A673 (cell line): ENCODE measurements at regions not wholly inside any gene's neighbourhood (a gene's known extent, or its start where the extent isn't known, plus 50 kb on each side); places are given as distances from the start of the nearest gene placed in this dataset.

ENCODE experiments used
- BruUV-seq: library from RNA; stranded (reverse); fragments of 400-500 nt; replicated peaks from 2 replicates; lab custom pipeline; 2021; lab: Mats Ljungman, UMichigan
- CTCF ChIA-PET: fragments of 300-600 bp; sonication (Branson Sonifier 250); formaldehyde crosslinking; loops from one replicate; lab custom pipeline; 2022; ENCODE audit warnings: antibody characterized with exemption; lab: Charles Lee
- POLR2A ChIA-PET: fragments of 300-600 bp; sonication (Branson Sonifier 250); formaldehyde crosslinking; loops from one replicate; lab custom pipeline; 2022; ENCODE audit warnings: antibody characterized with exemption; ENCODE audit not compliant: low non-redundant PET; lab: Charles Lee
- DNase-seq: peaks from one replicate; pipeline ENCODE4 v3.0.0-alpha.2; 2015; ENCODE audit warnings: low spot score
- H3K27ac ChIP-seq: fragments of 200-600 bp; sonication (generic); 2 replicates; pipeline ENCODE4 v1.5.1; 2016; ENCODE audit warnings: mixed run types, low read depth, mild to moderate bottlenecking, mixed read lengths, antibody characterized with exemption, low read length; ENCODE audit not compliant: poor library complexity, severe bottlenecking
- H3K27me3 ChIP-seq: fragments of 200-600 bp; sonication (generic); replicated peaks from 2 replicates; pipeline ENCODE4 v1.6.1; 2017; ENCODE audit warnings: mixed run types, low read depth, mild to moderate bottlenecking, mixed read lengths, antibody characterized with exemption, low read length; ENCODE audit not compliant: insufficient read depth, poor library complexity
- H3K36me3 ChIP-seq: fragments of 200-600 bp; sonication (generic); 2 replicates; pipeline ENCODE4 v1.6.1; 2016; ENCODE audit warnings: mixed run types, mild to moderate bottlenecking, mixed read lengths, antibody characterized with exemption, low read length; ENCODE audit not compliant: insufficient read depth, poor library complexity, severe bottlenecking
- H3K4me1 ChIP-seq: fragments of 200-600 bp; sonication (generic); 2 replicates; pipeline ENCODE4 v1.6.1; 2017; ENCODE audit warnings: mixed run types, mild to moderate bottlenecking, mixed read lengths, antibody characterized with exemption, low read length; ENCODE audit not compliant: insufficient read depth, poor library complexity, severe bottlenecking
- H3K4me3 ChIP-seq: fragments of 200-600 bp; sonication (generic); 2 replicates; pipeline ENCODE4 v1.5.1; 2016; ENCODE audit warnings: low read depth, mixed run types, mild to moderate bottlenecking, mixed read lengths, low read length; ENCODE audit not compliant: poor library complexity, severe bottlenecking
- H3K9me3 ChIP-seq: fragments of 200-600 bp; sonication (generic); 2 replicates; pipeline ENCODE4 v1.6.1; 2016; ENCODE audit warnings: mixed run types, low read depth, mild to moderate bottlenecking, mixed read lengths, antibody characterized with exemption, low read length; ENCODE audit not compliant: poor library complexity, severe bottlenecking
- CTCF ChIP-seq: fragments of 300-800, 200-600 bp; sonication (generic); conservative IDR thresholded peaks from 2 replicates; pipeline ENCODE4 v1.5.1; 2017; ENCODE audit warnings: low read depth, mild to moderate bottlenecking, antibody characterized with exemption, low read length, moderate library complexity, mixed read lengths
- EZH2 ChIP-seq: fragments of 200-600 bp; sonication (generic); IDR thresholded peaks from 2 replicates; pipeline ENCODE4 v1.6.1; 2017; ENCODE audit warnings: borderline replicate concordance, low read depth, mild to moderate bottlenecking, mixed read lengths, antibody characterized with exemption, low read length; ENCODE audit not compliant: poor library complexity, severe bottlenecking
- intact Hi-C: fragments of 100-400 bp; cut with micrococcal nuclease; formaldehyde crosslinking; loops from one replicate; pipeline ENCODE4 v1.10.0; 2022; ENCODE audit not compliant: unreplicated experiment

- POLR2A ChIA-PET = no interaction called here
- TF ChIP-seq CTCF (no peak), EZH2 (no peak)
Measured at GRCh38 chr5:90201923-90202322, 207.6 kb downstream of the CETN3 start.

GRCh38 chr5:90193185-90193822, 216.3 kb downstream of the CETN3 start:
- H3K9me3 ChIP-seq = no peaks in the 10 kb centered on the region
- no peak overlapping the region for H3K4me3 ChIP-seq
- no TSS peak for BruUV-seq
- H3K4me1 ChIP-seq = no peaks in the 10 kb centered on the region
- ChIA-PET CTCF (no interaction called here), POLR2A (no interaction called here)
- H3K36me3 ChIP-seq = no peaks in the 10 kb centered on the region
- intact Hi-C loops = no loop called here
- H3K27me3 ChIP-seq = no peaks in the 10 kb centered on the region
- peak; percentile 34 for DNase-seq
- TF ChIP-seq EZH2 (no peak), CTCF (peak; percentile 37; the same call in 1 of the 2 replicates)
- H3K27ac ChIP-seq = no peak overlapping the region

More at GRCh38 chr5:90201923-90202322, 207.6 kb downstream of the CETN3 start:
- Histone ChIP-seq H3K4me1 (no peaks in the 10 kb centered on the region), H3K27me3 (no peaks in the 10 kb centered on the region), H3K27ac (no peak overlapping the region), H3K4me3 (no peak overlapping the region), H3K36me3 (no peaks in the 10 kb centered on the region), H3K9me3 (no peaks in the 10 kb centered on the region)
- intact Hi-C loops = no loop called here
- CTCF ChIA-PET = no interaction called here
- BruUV-seq = no TSS peak
- DNase-seq = peak; percentile 32

GRCh38 chr5:90191352-90192045, 218.1 kb downstream of the CETN3 start:
- ChIA-PET CTCF (no interaction called here), POLR2A (no interaction called here)
- no peak for TF ChIP-seq EZH2
- no peak for TF ChIP-seq CTCF
- no peak overlapping the region for H3K27ac ChIP-seq
- DNase-seq = no peak
- no peaks in the 10 kb centered on the region for H3K4me1 ChIP-seq
- H3K27me3 ChIP-seq = no peaks in the 10 kb centered on the region
- no peaks in the 10 kb centered on the region for H3K36me3 ChIP-seq
- BruUV-seq = no TSS peak
- H3K4me3 ChIP-seq = no peak overlapping the region
- H3K9me3 ChIP-seq = no peaks in the 10 kb centered on the region
- intact Hi-C loops = no loop called here
